ENCODE measurements at regions not wholly inside any gene's neighbourhood (a gene's known extent, or its start where the extent isn't known, plus 50 kb on each side); places are given as distances from the start of the nearest gene placed in this dataset.

DNA sequence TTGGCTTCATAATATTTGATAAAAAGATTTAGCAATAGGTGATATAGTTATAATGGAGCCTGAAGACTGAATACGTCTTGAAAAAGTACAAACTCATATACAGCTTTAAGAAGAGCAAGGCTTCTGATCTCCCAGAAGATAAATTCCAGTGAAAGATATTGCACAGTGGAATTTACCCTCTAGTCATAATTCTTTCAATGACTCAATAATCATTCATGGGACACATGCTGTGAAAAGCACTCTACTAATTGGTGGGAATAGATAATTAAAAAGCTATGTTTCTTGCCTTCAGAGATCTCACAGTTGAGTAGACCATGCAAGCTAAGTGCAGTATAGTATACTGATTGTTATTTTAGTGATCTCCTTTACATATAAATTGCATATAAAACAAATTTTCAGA, 538.6 kb upstream of the CYLC2 start:
- Histone ChIP-seq H3K4me3 (ENCODE audit: low read depth in 2 of 2, low read length in 2 of 2) (no peak overlapping the region), H3K4me1 (ENCODE audit: control insufficient read depth, insufficient read depth, low read length) (no peaks in the 10 kb centered on the region), H3K36me3 (ENCODE audit: control insufficient read depth, insufficient read depth, low read length) (no peaks in the 10 kb centered on the region), H3K27ac (ENCODE audit: low read length) (no peak overlapping the region), H3K27me3 (ENCODE audit: control insufficient read depth, insufficient read depth, low read length) (no peaks in the 10 kb centered on the region), H3K9me3 (ENCODE audit: control insufficient read depth, insufficient read depth, low read depth, low read length) (no peaks in the 10 kb centered on the region)
- TF ChIP-seq POLR2AphosphoS5 (IDR thresholded peaks at IDR 0.05; ENCODE audit: low read depth, low read length) (no peak), SIN3A (IDR thresholded peaks at IDR 0.05; ENCODE audit: borderline replicate concordance, insufficient read depth, low read depth, low read length) (no peak), TCF7L2 (IDR thresholded peaks at IDR 0.05; ENCODE audit: low read depth, low read length) (no peak)
- TF ChIP-seq, protein P1, sequence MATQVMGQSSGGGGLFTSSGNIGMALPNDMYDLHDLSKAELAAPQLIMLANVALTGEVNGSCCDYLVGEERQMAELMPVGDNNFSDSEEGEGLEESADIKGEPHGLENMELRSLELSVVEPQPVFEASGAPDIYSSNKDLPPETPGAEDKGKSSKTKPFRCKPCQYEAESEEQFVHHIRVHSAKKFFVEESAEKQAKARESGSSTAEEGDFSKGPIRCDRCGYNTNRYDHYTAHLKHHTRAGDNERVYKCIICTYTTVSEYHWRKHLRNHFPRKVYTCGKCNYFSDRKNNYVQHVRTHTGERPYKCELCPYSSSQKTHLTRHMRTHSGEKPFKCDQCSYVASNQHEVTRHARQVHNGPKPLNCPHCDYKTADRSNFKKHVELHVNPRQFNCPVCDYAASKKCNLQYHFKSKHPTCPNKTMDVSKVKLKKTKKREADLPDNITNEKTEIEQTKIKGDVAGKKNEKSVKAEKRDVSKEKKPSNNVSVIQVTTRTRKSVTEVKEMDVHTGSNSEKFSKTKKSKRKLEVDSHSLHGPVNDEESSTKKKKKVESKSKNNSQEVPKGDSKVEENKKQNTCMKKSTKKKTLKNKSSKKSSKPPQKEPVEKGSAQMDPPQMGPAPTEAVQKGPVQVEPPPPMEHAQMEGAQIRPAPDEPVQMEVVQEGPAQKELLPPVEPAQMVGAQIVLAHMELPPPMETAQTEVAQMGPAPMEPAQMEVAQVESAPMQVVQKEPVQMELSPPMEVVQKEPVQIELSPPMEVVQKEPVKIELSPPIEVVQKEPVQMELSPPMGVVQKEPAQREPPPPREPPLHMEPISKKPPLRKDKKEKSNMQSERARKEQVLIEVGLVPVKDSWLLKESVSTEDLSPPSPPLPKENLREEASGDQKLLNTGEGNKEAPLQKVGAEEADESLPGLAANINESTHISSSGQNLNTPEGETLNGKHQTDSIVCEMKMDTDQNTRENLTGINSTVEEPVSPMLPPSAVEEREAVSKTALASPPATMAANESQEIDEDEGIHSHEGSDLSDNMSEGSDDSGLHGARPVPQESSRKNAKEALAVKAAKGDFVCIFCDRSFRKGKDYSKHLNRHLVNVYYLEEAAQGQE (IDR thresholded peaks at IDR 0.05; ENCODE audit: insufficient read depth in 1 of 2, low read depth in 2 of 2, low read length in 1 of 2), result no peak
- TF ChIP-seq, protein P2, sequence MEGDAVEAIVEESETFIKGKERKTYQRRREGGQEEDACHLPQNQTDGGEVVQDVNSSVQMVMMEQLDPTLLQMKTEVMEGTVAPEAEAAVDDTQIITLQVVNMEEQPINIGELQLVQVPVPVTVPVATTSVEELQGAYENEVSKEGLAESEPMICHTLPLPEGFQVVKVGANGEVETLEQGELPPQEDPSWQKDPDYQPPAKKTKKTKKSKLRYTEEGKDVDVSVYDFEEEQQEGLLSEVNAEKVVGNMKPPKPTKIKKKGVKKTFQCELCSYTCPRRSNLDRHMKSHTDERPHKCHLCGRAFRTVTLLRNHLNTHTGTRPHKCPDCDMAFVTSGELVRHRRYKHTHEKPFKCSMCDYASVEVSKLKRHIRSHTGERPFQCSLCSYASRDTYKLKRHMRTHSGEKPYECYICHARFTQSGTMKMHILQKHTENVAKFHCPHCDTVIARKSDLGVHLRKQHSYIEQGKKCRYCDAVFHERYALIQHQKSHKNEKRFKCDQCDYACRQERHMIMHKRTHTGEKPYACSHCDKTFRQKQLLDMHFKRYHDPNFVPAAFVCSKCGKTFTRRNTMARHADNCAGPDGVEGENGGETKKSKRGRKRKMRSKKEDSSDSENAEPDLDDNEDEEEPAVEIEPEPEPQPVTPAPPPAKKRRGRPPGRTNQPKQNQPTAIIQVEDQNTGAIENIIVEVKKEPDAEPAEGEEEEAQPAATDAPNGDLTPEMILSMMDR (IDR thresholded peaks at IDR 0.05), result no peak
- DNase-seq (ENCODE audit: low read depth, low spot score) (no peak), ATAC-seq (no peak)
- in situ Hi-C loops (cut with HindIII; ENCODE audit: low pct_unique_long_range_greater_than_20kb, low sequenced_read_pairs), result no loop called here
- POLR2A ChIA-PET, result no interaction called here
- BruUV-seq (replicated peaks), result no TSS peak
- intact Hi-C loops (cut with micrococcal nuclease; ENCODE audit: unreplicated experiment), result no loop called here
- CTCF ChIA-PET, result no interaction called here

DNA sequence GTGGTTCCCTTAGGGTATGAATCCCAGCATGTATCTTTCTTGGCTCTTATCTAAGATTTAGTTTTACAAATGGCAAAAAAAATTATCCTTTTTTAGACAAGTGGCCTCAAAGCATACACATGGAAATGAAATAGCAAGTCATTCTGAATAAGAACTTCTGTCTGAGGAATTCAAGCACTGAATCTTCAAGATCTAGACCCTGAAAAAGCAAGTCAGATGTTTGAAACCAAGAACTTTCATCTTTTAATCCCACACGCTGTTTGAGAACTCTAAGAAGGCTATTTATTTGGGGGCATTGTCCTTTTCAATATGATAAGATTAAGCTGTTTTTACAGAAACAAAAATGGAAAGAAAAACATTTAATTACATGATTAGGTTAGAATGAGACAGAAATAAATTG, 549.2 kb upstream of the CYLC2 start:
- POLR2A ChIA-PET, result no interaction called here
- ATAC-seq (no peak), DNase-seq (ENCODE audit: low read depth, low spot score) (no peak)
- no peak for TF ChIP-seq POLR2AphosphoS5 (IDR thresholded peaks at IDR 0.05; ENCODE audit: low read depth, low read length)
- TF ChIP-seq TCF7L2 (IDR thresholded peaks at IDR 0.05; ENCODE audit: low read depth, low read length), result no peak
- TF ChIP-seq, protein P2 (IDR thresholded peaks at IDR 0.05), result no peak
- TF ChIP-seq, protein P1 (IDR thresholded peaks at IDR 0.05; ENCODE audit: insufficient read depth in 1 of 2, low read depth in 2 of 2, low read length in 1 of 2), result no peak
- TF ChIP-seq SIN3A (IDR thresholded peaks at IDR 0.05; ENCODE audit: borderline replicate concordance, insufficient read depth, low read depth, low read length), result no peak
- intact Hi-C loops (cut with micrococcal nuclease; ENCODE audit: unreplicated experiment), result no loop called here
- Histone ChIP-seq H3K4me1 (ENCODE audit: control insufficient read depth, insufficient read depth, low read length) (no peaks in the 10 kb centered on the region), H3K4me3 (ENCODE audit: low read depth in 2 of 2, low read length in 2 of 2) (no peak overlapping the region), H3K27ac (ENCODE audit: low read length) (no peak overlapping the region), H3K9me3 (ENCODE audit: control insufficient read depth, insufficient read depth, low read depth, low read length) (no peaks in the 10 kb centered on the region), H3K27me3 (ENCODE audit: control insufficient read depth, insufficient read depth, low read length) (no peaks in the 10 kb centered on the region), H3K36me3 (ENCODE audit: control insufficient read depth, insufficient read depth, low read length) (no peaks in the 10 kb centered on the region)
- BruUV-seq (replicated peaks), result no TSS peak
- CTCF ChIA-PET, result no interaction called here
- in situ Hi-C loops (cut with HindIII; ENCODE audit: low pct_unique_long_range_greater_than_20kb, low sequenced_read_pairs), result no loop called here
